ENCODE measurements at regions not wholly inside any gene's neighbourhood (a gene's known extent, or its start where the extent isn't known, plus 50 kb on each side); places are given as distances from the start of the nearest gene placed in this dataset.

DNA sequence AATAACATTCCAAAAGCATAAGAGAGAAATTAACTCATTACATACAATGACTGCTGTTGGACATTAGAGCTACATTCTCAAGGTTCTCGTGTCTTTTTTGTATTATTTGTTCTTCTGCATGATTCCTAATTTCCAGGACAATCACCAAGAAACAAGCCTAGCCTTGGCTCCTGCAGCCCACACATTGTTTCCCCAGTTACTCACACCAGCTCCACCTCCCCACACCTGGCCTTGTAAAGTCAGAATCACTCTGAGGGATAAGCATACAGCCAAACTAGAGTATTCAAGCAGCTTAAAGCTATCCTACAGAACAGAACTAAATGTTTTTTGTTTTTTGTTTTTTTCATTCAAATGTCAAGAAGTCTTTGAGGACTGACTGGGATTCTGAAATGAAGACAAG lies 189.2 kb downstream of the HINT1 start:
- POLR2A ChIA-PET (ENCODE audit: unreplicated experiment) = no interaction called here
- Histone ChIP-seq H3K4me3 (no peak overlapping the region), H3F3A (ENCODE audit: insufficient read depth, low read depth) (no peaks in the 10 kb centered on the region), H4K20me1 (ENCODE audit: insufficient read depth) (no peaks in the 10 kb centered on the region), H3K9me2 (ENCODE audit: insufficient read depth) (no peaks in the 10 kb centered on the region), H2AFZ (no peak overlapping the region), H3K27me3 (ENCODE audit: insufficient read depth, low read depth) (no peaks in the 10 kb centered on the region), H3K9me3 (ENCODE audit: insufficient read depth, low read depth) (no peaks in the 10 kb centered on the region), H3K4me1 (replicated peaks; ENCODE audit: insufficient read depth) (no peaks in the 10 kb centered on the region), H3K4me2 (no peak overlapping the region), H3K36me3 (ENCODE audit: low read depth) (no peaks in the 10 kb centered on the region), H3K79me2 (ENCODE audit: low read depth) (no peaks in the 10 kb centered on the region), H3K27ac (no peak overlapping the region)
- CTCF ChIA-PET = no interaction called here
- intact Hi-C loops (cut with micrococcal nuclease; ENCODE audit: unreplicated experiment) = no loop called here
- DNase-seq = no peak
- no TSS peak for BruUV-seq (replicated peaks)
- no peak for TF ChIP-seq CTCF (conservative IDR thresholded peaks at IDR 0.05)
- TF ChIP-seq EZH2 (IDR thresholded peaks at IDR 0.05; ENCODE audit: low read depth) = no peak

DNA sequence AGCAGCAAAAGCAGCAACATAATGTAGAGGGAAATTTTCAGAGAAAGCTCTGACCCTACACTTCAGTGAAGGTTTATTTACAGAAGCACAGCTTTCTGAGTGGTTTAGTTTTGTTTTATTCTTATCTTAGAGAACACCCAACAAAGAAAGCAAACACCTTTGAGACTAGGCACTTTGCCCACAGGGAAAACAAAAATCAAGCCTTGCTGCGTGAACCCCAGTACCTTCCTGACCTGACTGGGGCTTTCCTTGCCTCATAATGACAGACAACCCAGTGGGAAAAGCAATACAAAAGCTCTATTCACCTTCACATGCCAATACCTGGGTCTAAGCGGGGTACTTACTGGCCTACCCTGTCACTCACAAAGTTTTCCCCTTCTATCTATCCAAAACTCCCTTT lies 189.8 kb downstream of the HINT1 start:
- no peak overlapping the region for H3K4me2 ChIP-seq
- intact Hi-C loops (cut with micrococcal nuclease; ENCODE audit: unreplicated experiment) = no loop called here
- H3F3A ChIP-seq (ENCODE audit: insufficient read depth, low read depth) = no peaks in the 10 kb centered on the region
- no peaks in the 10 kb centered on the region for H3K27me3 ChIP-seq (ENCODE audit: insufficient read depth, low read depth)
- ChIA-PET CTCF (no interaction called here), POLR2A (ENCODE audit: unreplicated experiment) (no interaction called here)
- no peaks in the 10 kb centered on the region for H4K20me1 ChIP-seq (ENCODE audit: insufficient read depth)
- DNase-seq = no peak
- H3K79me2 ChIP-seq (ENCODE audit: low read depth) = no peaks in the 10 kb centered on the region
- no peak for TF ChIP-seq EZH2 (IDR thresholded peaks at IDR 0.05; ENCODE audit: low read depth)
- no peak for TF ChIP-seq CTCF (conservative IDR thresholded peaks at IDR 0.05)
- no peaks in the 10 kb centered on the region for H3K9me3 ChIP-seq (ENCODE audit: insufficient read depth, low read depth)
- BruUV-seq (replicated peaks) = no TSS peak
- H3K27ac ChIP-seq = no peak overlapping the region
- H2AFZ ChIP-seq = no peak overlapping the region
- H3K36me3 ChIP-seq (ENCODE audit: low read depth) = no peaks in the 10 kb centered on the region
- no peak overlapping the region for H3K4me3 ChIP-seq
- H3K4me1 ChIP-seq (replicated peaks; ENCODE audit: insufficient read depth) = no peaks in the 10 kb centered on the region
- no peaks in the 10 kb centered on the region for H3K9me2 ChIP-seq (ENCODE audit: insufficient read depth)

DNA sequence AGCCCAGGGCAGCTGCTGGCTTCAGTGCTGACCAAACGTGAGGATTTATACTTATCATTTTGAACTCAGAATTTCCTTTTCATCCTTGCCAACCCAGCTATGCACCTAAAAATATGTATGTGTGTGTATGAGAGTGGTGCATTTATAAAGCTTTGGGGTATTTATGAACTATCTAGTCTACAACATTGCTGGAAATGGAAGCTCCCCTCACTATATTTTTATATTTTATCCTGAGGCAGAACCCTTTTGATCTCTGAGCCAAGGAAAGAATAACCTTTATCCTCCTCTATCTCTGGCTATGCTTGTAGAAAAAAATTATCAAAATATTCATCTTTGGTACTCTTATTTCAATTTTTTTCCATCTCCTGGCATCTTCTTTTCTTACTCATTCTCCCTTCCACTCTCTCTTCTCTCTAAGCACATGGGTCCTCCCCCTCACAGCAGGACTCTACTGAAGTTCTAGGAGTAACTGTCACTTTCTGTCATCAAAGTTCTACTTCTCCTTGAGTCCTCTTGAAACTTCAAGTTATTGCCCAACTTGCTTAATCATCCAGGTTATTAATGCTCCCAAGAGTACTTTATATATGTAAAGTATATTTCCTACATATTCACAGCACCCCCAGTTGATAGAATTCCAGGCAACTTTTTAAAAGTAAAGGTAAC lies 190.9 kb downstream of the HINT1 start:
- TF ChIP-seq CTCF (conservative IDR thresholded peaks at IDR 0.05) (no peak), EZH2 (IDR thresholded peaks at IDR 0.05; ENCODE audit: low read depth) (no peak)
- Histone ChIP-seq H3K4me1 (replicated peaks; ENCODE audit: insufficient read depth) (no peaks in the 10 kb centered on the region), H3K4me3 (no peak overlapping the region), H2AFZ (no peak overlapping the region), H3F3A (ENCODE audit: insufficient read depth, low read depth) (no peaks in the 10 kb centered on the region), H3K79me2 (ENCODE audit: low read depth) (no peaks in the 10 kb centered on the region), H3K36me3 (ENCODE audit: low read depth) (no peaks in the 10 kb centered on the region), H3K27ac (no peak overlapping the region), H4K20me1 (ENCODE audit: insufficient read depth) (no peaks in the 10 kb centered on the region), H3K27me3 (ENCODE audit: insufficient read depth, low read depth) (no peaks in the 10 kb centered on the region), H3K4me2 (no peak overlapping the region), H3K9me3 (ENCODE audit: insufficient read depth, low read depth) (no peaks in the 10 kb centered on the region), H3K9me2 (ENCODE audit: insufficient read depth) (no peaks in the 10 kb centered on the region)
- no TSS peak for BruUV-seq (replicated peaks)
- ChIA-PET POLR2A (ENCODE audit: unreplicated experiment) (no interaction called here), CTCF (no interaction called here)
- DNase-seq = no peak
- intact Hi-C loops (cut with micrococcal nuclease; ENCODE audit: unreplicated experiment) = no loop called here
